Left lung (tissue), 4 donors: ENCODE measurements at regions not wholly inside any gene's neighbourhood (a gene's known extent, or its start where the extent isn't known, plus 50 kb on each side); places are given as distances from the start of the nearest gene placed in this dataset.

ENCODE experiments used
- ATAC-seq: fragments of 200-7000 bp; cut with Tn5 transposase; one replicate; pipeline ENCODE4 v1.9.1; 2020; ENCODE audit warnings: moderate library complexity
- DNase-seq, 4 donors: peaks; one replicate each; pipeline ENCODE4 v3.0.0-alpha.2; 2013 to 2020
- H3K27ac ChIP-seq, 2 donors: fragments of 200-600 bp; sonication (generic) in 1 of 2; one replicate each; pipeline versions ENCODE4 v1.5.0 to v1.8.0; 2020 to 2021
- H3K27me3 ChIP-seq, 2 donors: fragments of 200-600 bp; sonication (generic) in 1 of 2; one replicate each; pipeline versions ENCODE4 v1.5.0 to v1.8.0; 2020 to 2021
- H3K36me3 ChIP-seq, 2 donors: fragments of 200-600 bp; sonication (generic) in 1 of 2; one replicate each; pipeline versions ENCODE4 v1.5.0 to v1.8.0; 2020 to 2021
- H3K4me1 ChIP-seq, 2 donors: fragments of 200-600 bp; one replicate each; pipeline ENCODE4 v1.8.0; 2021
- H3K4me3 ChIP-seq, 2 donors: fragments of 200-600 bp; sonication (generic) in 1 of 2; one replicate each; pipeline versions ENCODE4 v1.5.0 to v1.8.0; 2020 to 2021; ENCODE audit warnings: mild to moderate bottlenecking in 1 of 2
- H3K9me3 ChIP-seq, 2 donors: fragments of 200-600 bp; sonication (generic) in 1 of 2; one replicate each; pipeline versions ENCODE4 v1.5.0 to v1.8.0; 2020 to 2021
- intact Hi-C, 2 donors: fragments of 100-400 bp; cut with DNase I; formaldehyde crosslinking; loops; one replicate each; pipeline versions ENCODE4 v1.11.2 to v1.14.2; 2022
- TF ChIP-seq, protein P1 (sequence below), 2 donors: fragments of 200-600 bp; sonication (generic) in 1 of 2; IDR thresholded peaks; one replicate each; pipeline versions ENCODE4 v1.5.0 to v1.8.0; 2021; ENCODE audit warnings: antibody characterized with exemption in 2 of 2
- donor health status: DM: no; HTN: yes; CAD: no.
- donor health status: DM: no; HTN: no; CAD: no.

- no peak for DNase-seq
- ATAC-seq, result no peak
- TF ChIP-seq, protein P1, sequence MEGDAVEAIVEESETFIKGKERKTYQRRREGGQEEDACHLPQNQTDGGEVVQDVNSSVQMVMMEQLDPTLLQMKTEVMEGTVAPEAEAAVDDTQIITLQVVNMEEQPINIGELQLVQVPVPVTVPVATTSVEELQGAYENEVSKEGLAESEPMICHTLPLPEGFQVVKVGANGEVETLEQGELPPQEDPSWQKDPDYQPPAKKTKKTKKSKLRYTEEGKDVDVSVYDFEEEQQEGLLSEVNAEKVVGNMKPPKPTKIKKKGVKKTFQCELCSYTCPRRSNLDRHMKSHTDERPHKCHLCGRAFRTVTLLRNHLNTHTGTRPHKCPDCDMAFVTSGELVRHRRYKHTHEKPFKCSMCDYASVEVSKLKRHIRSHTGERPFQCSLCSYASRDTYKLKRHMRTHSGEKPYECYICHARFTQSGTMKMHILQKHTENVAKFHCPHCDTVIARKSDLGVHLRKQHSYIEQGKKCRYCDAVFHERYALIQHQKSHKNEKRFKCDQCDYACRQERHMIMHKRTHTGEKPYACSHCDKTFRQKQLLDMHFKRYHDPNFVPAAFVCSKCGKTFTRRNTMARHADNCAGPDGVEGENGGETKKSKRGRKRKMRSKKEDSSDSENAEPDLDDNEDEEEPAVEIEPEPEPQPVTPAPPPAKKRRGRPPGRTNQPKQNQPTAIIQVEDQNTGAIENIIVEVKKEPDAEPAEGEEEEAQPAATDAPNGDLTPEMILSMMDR (IDR thresholded peaks at IDR 0.05), result no peak
- Histone ChIP-seq H3K27me3 (no peaks in the 10 kb centered on the region), H3K27ac (no peak overlapping the region), H3K36me3 (no peaks in the 10 kb centered on the region), H3K4me3 (no peak overlapping the region), H3K4me1 (no peaks in the 10 kb centered on the region), H3K9me3 (no peaks in the 10 kb centered on the region)
- intact Hi-C loops, result no loop called here
These were observed 521.4 kb downstream of the FBXO15 start for GRCh38 chr18:73626221-73626620.

DNA sequence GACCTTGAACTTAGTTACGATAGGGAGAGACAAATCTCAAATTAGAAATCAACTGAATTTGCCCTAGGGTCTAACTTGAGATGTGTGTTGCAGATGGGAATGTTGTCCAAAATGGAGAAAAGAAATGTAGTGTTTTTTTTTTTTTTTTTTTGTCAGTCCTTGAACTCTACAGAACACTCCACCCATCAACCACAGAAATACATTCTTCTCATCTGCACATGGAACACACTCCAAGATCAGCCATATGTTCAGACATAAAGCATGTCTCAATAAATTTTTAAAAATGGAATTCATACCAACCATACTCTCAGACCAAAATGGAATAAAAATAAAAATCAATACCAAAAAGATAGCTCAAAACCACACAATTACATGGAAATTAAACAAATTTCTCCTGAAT, 526.5 kb downstream of the FBXO15 start:
- Histone ChIP-seq H3K36me3 (no peaks in the 10 kb centered on the region), H3K27ac (no peak overlapping the region), H3K4me3 (no peak overlapping the region), H3K27me3 (no peaks in the 10 kb centered on the region), H3K4me1 (no peaks in the 10 kb centered on the region), H3K9me3 (no peaks in the 10 kb centered on the region)
- intact Hi-C loops, result no loop called here
- DNase-seq, result no peak
- ATAC-seq, result no peak
- TF ChIP-seq, protein P1 (IDR thresholded peaks at IDR 0.05), result no peak

GRCh38 chr18:73617981-73618380, 529.7 kb downstream of the FBXO15 start:
- TF ChIP-seq, protein P1 (IDR thresholded peaks at IDR 0.05), result no peak
- ATAC-seq (no peak), DNase-seq (no peak)
- Histone ChIP-seq H3K27me3 (no peaks in the 10 kb centered on the region), H3K27ac (no peak overlapping the region), H3K9me3 (no peaks in the 10 kb centered on the region), H3K4me1 (no peaks in the 10 kb centered on the region), H3K36me3 (no peaks in the 10 kb centered on the region), H3K4me3 (no peak overlapping the region)
- intact Hi-C loops, result no loop called here

GRCh38 chr18:73615506-73615905, 532.1 kb downstream of the FBXO15 start:
- ATAC-seq, result no peak

DNA sequence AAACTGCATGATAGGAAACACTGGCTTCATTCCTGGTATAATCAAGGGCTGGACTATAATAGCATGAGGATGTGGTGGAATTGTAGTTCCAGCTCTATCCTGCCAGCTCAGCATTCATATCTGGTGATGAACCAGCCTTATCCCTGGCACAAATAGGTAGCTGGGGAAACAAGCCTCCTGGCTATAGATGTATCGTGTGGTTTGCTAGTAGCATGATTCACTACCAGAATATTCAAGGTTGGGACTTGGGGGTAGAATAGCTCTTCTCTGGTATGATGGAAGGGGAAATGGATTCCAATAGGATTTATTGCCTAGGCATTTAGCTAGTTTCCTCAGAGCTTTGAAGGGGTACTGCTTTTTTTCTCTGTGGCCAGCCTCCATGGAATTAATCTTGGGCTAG, 532.8 kb downstream of the FBXO15 start:
- TF ChIP-seq, protein P1 (IDR thresholded peaks at IDR 0.05), result no peak
- DNase-seq (no peak), ATAC-seq (no peak)
- Histone ChIP-seq H3K4me1 (no peaks in the 10 kb centered on the region), H3K27ac (no peak overlapping the region), H3K36me3 (no peaks in the 10 kb centered on the region), H3K27me3 (no peaks in the 10 kb centered on the region), H3K4me3 (no peak overlapping the region), H3K9me3 (no peaks in the 10 kb centered on the region)
- intact Hi-C loops, result no loop called here

More at GRCh38 chr18:73615506-73615905, 532.1 kb downstream of the FBXO15 start:
- Histone ChIP-seq H3K27ac (no peak overlapping the region), H3K27me3 (no peaks in the 10 kb centered on the region), H3K9me3 (no peaks in the 10 kb centered on the region), H3K36me3 (no peaks in the 10 kb centered on the region), H3K4me1 (no peaks in the 10 kb centered on the region), H3K4me3 (no peak overlapping the region)
- intact Hi-C loops, result no loop called here
- no peak for DNase-seq
- TF ChIP-seq, protein P1 (IDR thresholded peaks at IDR 0.05), result no peak
